ENCODE measurements at regions not wholly inside any gene's neighbourhood (a gene's known extent, or its start where the extent isn't known, plus 50 kb on each side); places are given as distances from the start of the nearest gene placed in this dataset.

DNA sequence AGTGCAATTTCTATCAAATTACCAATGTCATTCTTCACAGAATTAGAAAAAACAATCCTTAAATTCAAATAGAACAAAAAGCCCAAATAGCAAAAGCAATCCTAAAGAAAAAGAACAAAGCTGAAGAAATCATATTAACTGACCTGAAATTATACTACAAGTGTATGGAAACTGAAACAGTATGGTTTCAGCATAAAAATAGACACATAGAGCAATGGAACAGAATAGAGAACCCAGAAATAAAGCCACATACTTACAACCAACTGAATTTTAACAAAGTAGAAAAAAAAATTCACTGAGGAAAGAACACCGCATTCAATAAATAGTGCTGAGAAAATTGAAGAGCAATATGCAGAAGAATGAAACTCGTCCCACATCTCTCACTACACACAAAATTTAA is 142.0 kb upstream of the CHRM2 start:
- H3K9me3 ChIP-seq: no peaks in the 10 kb centered on the region
- 84% methylated on average over 2 of the region's 2 CpGs for WGBS
- no peaks in the 10 kb centered on the region for H3K36me3 ChIP-seq
- intact Hi-C loops (cut with DNase I): no loop called here
- H3K27me3 ChIP-seq (replicated peaks; ENCODE audit: insufficient read depth): no peaks in the 10 kb centered on the region
- no peaks in the 10 kb centered on the region for H3K4me1 ChIP-seq (replicated peaks)
- no peak for TF ChIP-seq POLR2A (IDR thresholded peaks at IDR 0.05)
- TF ChIP-seq POLR2AphosphoS5 (IDR thresholded peaks at IDR 0.05): no peak
- TF ChIP-seq, protein P1, sequence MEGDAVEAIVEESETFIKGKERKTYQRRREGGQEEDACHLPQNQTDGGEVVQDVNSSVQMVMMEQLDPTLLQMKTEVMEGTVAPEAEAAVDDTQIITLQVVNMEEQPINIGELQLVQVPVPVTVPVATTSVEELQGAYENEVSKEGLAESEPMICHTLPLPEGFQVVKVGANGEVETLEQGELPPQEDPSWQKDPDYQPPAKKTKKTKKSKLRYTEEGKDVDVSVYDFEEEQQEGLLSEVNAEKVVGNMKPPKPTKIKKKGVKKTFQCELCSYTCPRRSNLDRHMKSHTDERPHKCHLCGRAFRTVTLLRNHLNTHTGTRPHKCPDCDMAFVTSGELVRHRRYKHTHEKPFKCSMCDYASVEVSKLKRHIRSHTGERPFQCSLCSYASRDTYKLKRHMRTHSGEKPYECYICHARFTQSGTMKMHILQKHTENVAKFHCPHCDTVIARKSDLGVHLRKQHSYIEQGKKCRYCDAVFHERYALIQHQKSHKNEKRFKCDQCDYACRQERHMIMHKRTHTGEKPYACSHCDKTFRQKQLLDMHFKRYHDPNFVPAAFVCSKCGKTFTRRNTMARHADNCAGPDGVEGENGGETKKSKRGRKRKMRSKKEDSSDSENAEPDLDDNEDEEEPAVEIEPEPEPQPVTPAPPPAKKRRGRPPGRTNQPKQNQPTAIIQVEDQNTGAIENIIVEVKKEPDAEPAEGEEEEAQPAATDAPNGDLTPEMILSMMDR (IDR thresholded peaks at IDR 0.05): no peak
- DNase-seq (ENCODE audit: low spot score): no peak
- no peak overlapping the region for H3K27ac ChIP-seq
- H3K4me3 ChIP-seq: no peak overlapping the region

DNA sequence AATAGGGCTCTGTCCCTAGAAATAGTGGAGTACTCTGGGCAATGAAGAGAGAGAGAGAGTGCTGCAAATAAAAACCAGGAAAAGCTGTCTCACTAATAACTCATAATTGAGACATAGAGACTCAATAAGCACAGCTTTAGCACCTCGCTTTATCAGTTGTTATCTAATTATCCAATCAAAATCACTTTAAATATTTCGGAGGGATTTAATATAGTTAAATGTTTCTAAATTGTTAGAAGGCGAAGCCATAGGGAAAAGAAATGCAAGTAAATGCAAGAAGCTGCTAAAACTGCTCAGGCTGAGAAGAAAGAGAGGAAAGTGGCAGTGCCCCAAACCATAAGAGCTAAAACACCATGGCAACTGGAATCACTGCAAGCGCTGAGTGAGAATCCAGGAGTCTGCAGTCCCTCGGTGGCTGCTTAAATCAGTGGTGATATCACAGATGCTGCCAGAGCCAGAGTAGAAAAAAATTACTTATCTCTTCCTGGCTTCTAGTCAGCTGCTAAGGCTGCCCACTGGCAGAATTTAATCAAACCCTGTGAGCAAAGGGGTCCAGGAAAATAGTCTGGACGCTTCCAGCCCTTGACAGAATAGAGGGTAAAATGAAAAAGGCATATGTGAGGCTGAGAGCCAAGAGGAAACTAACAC is 150.4 kb upstream of the CHRM2 start:
- 78% methylated on average over 6 of the region's 6 CpGs for WGBS
- Histone ChIP-seq H3K4me1 (replicated peaks) (no peaks in the 10 kb centered on the region), H3K36me3 (no peaks in the 10 kb centered on the region), H3K27me3 (replicated peaks; ENCODE audit: insufficient read depth) (no peaks in the 10 kb centered on the region), H3K27ac (no peak overlapping the region), H3K4me3 (no peak overlapping the region), H3K9me3 (no peaks in the 10 kb centered on the region)
- TF ChIP-seq, protein P1 (IDR thresholded peaks at IDR 0.05): no peak
- TF ChIP-seq POLR2AphosphoS5 (IDR thresholded peaks at IDR 0.05) (no peak), POLR2A (IDR thresholded peaks at IDR 0.05) (no peak)
- no peak for DNase-seq (ENCODE audit: low spot score)
- intact Hi-C loops (cut with DNase I): no loop called here

DNA sequence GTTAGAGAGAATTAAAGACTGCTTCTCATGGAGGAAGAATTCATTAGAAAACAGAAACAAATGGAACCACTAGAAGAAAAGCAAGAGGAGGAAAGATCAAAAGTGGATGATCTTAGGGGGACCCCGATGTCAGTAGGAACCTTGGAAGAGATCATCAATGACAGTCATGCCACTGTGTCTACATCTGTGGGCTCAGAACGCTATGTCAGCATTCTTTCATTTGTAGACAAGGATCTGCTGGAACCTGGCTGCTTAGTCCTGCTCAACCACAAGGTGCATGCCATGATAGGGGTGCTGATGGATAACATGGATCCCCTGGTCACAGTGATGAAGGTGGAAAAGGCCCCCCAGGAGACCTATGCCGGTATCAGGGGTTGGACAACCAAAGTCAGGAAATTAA is 154.4 kb upstream of the CHRM2 start:
- H3K4me3 ChIP-seq: no peak overlapping the region
- no peaks in the 10 kb centered on the region for H3K9me3 ChIP-seq
- WGBS: 91% methylated on average over 3 of the region's 3 CpGs
- no peaks in the 10 kb centered on the region for H3K4me1 ChIP-seq (replicated peaks)
- DNase-seq (ENCODE audit: low spot score): no peak
- intact Hi-C loops (cut with DNase I): no loop called here
- no peaks in the 10 kb centered on the region for H3K27me3 ChIP-seq (replicated peaks; ENCODE audit: insufficient read depth)
- TF ChIP-seq, protein P1 (IDR thresholded peaks at IDR 0.05): no peak
- TF ChIP-seq POLR2AphosphoS5 (IDR thresholded peaks at IDR 0.05): no peak
- TF ChIP-seq POLR2A (IDR thresholded peaks at IDR 0.05): no peak
- no peak overlapping the region for H3K27ac ChIP-seq
- no peaks in the 10 kb centered on the region for H3K36me3 ChIP-seq

DNA sequence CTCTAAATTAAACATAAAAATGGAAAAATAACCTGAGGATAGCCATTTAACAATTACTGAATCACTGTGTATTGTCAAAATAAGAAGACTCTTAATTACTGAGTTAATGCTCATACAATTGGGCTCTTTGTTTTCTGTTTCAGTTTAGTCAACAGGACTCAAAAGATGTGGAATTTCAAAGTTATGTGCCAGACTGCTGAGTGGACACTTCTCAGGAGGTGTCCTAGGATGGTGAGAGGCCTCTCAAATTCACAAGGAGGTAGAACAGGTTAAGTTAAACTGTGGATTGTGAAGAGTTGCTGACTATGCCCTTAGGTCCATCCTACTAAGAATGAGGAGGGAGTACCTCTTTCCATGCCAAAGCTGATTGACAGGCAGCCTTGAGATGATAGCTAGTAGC is 157.7 kb upstream of the CHRM2 start:
- H3K4me1 ChIP-seq (replicated peaks): no peaks in the 10 kb centered on the region
- H3K27ac ChIP-seq: no peak overlapping the region
- no peak overlapping the region for H3K4me3 ChIP-seq
- intact Hi-C loops (cut with DNase I): no loop called here
- no peak for DNase-seq (ENCODE audit: low spot score)
- H3K27me3 ChIP-seq (replicated peaks; ENCODE audit: insufficient read depth): no peaks in the 10 kb centered on the region
- H3K9me3 ChIP-seq: no peaks in the 10 kb centered on the region
- TF ChIP-seq POLR2A (IDR thresholded peaks at IDR 0.05): no peak
- no peaks in the 10 kb centered on the region for H3K36me3 ChIP-seq

DNA sequence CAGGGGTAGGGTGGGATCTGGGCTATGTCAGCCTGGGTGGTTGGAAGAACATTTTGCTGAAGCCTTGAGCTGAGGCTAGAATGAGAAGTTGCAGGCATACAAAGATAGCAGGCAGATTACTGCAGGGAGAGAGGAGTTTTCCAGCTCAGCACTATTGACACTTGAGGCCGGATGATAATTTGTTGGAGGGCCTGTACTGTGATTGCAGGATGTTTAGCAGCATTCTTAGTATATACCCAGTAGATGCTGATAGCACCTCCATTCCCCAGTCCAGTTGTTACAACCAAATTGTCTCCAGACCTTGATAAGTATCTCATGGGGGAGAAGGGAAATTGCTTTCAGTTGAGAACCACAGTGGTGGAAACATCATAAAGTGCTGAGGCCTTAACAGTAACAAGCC is 158.6 kb upstream of the CHRM2 start:
- no peaks in the 10 kb centered on the region for H3K9me3 ChIP-seq
- DNase-seq (ENCODE audit: low spot score): no peak
- intact Hi-C loops (cut with DNase I): no loop called here
- H3K4me1 ChIP-seq (replicated peaks): no peaks in the 10 kb centered on the region
- 27% methylated on average over 1 of the region's 1 CpG for whole genome bisulfite sequencing
- H3K4me3 ChIP-seq: no peak overlapping the region
- no peaks in the 10 kb centered on the region for H3K27me3 ChIP-seq (replicated peaks; ENCODE audit: insufficient read depth)
- H3K27ac ChIP-seq: no peak overlapping the region
- TF ChIP-seq, protein P1 (IDR thresholded peaks at IDR 0.05): no peak
- no peak for TF ChIP-seq POLR2A (IDR thresholded peaks at IDR 0.05)
- TF ChIP-seq POLR2AphosphoS5 (IDR thresholded peaks at IDR 0.05): no peak
- H3K36me3 ChIP-seq: no peaks in the 10 kb centered on the region

Data from prostate gland (tissue), 2 donors.